HG03135 (cell line): ENCODE measurements at regions not wholly inside any gene's neighbourhood (a gene's known extent, or its start where the extent isn't known, plus 50 kb on each side); places are given as distances from the start of the nearest gene placed in this dataset.
"Not testable (repeated sequence)": the region's sequence is repeated elsewhere in the genome, so short reads cannot be mapped to it uniquely, and the experiment has no call there.

Experiments used
- ATAC-seq: cut with Tn5 transposase; IDR thresholded peaks from one replicate; pipeline ENCODE4 v1.9.1; 2021; ENCODE audit warnings: mild to moderate bottlenecking, moderate library complexity; ENCODE audit not compliant: unreplicated experiment

DNA sequence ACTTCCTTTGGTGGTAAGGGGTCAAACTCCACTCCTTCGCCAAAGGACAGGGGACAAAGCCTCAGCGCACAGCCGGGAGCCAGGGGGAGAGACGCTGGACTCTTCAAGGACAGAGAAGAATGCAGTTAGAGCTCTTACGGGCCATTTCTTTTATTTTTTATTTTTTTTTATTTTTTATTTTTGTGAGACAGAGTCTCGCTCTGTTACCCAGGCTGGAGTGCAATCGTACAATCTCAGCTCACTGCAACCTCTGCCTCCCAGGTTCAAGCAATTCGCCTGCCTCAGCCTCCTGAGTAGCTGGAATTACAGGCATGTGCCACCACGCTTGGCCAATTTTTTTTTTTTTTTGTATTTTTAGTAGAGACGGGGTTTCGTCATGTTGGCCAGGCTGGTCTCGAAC lies 93.2 kb upstream of the RPH3AL start, which contains the start of gene RFLNB:
TSS of gene RFLNB (minus strand) at position 101 of the 400 bp plus-strand sequence.
- ATAC-seq = not testable (repeated sequence)

DNA sequence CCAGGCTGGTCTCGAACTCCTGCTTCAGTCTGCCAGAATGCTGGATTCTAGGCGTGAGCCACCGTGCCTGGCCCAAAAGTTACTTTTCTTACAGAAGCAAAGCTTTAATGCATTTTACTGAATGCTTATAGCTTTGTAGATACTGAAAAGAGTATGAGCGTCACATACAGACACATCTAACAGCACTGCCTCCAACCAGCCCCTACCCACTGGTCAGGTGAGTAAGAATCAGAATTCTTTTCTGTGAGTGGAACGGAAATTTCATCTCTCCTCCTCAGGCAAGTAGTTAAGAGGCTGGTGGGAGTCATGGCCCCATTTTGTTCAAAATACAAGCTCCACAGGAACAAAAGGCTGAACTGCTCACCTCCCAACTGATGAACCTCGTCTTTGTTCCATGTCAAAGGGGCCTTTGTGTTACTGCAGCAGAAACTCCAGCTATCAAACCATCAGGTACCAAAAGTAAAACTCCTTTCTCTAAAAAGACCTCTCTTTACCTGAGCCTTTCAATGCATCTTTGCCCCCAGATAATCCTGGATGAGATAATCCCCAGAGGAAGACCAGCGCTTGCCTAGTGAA lies 92.4 kb upstream of the RPH3AL start:
- no peak for ATAC-seq

DNA sequence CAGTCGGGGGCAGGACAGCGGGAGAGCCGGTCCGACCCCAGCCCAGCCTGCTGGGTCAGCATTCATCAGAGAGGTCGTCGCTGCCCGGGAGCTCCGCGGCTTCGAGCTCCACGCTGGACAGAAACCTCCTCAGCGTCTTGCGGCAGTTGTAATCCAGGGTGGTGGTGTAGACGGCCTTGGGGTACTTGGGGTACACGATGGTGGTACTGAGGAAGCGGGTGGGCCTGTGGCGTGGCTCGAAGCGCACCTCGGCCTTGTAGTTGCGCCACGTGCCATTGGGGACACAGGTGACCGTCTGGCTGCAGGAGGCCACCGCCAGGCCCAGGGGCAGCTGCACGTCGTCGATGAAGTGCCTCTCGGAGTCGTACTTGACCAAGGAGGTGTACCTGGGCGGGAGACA lies 90.5 kb upstream of the RPH3AL start:
- ATAC-seq = no peak

DNA sequence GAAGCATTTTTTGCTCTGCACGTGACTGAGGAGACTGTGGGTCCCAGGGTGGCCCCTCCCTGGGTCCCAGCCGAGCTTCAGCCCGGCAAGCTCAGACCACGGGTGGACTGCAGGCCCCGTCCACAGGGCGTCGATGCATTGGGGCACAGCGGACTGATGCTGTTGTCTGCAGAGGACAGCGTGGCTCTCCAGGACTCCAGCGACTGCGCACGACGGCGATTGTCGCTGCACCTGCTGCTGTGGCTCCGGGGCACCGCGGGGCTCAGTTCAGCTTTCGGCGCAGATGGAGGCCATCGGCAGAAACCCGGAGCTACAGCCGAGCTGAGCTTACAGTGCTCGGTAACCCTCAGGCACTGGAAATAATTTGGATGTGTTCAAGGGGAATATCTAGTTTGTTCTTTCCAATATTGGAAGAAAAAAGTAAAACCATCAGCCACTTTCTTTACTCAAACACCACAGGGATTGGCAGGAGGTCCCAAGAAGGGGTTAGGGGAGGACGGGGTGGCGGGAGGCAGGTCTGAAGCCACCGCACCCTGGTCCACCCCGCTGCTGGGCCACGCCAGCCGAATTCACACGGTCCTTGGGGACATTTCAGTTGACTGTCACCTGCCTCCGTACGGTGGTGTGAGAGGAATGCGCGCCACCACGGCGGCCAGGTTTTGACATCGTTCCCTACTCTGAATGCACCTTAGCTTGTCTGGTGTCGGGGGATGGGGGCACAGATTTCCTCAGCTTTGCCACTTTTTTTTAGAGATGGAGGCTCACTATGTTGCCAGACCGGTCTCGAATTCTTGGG lies 88.7 kb upstream of the RPH3AL start:
- no peak for ATAC-seq

DNA sequence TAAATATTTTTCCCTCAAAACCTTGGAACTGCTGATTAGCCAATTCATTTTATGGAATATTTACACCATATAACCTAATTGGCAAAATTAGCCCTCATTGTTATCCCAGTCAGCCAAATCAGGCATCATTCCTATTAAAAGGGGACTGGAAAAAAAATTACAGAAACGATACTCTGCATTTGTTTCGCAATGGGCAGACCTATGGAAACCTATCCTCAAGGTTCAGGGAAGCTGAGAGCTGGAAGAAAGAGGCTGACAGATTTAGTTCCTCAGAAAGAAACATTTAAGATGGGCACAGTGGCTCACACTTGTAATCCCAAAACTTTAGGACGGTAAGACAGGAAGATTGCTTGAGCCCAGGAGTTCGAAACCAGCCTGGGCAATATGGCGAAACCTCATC lies 85.6 kb upstream of the RPH3AL start:
- no peak for ATAC-seq

DNA sequence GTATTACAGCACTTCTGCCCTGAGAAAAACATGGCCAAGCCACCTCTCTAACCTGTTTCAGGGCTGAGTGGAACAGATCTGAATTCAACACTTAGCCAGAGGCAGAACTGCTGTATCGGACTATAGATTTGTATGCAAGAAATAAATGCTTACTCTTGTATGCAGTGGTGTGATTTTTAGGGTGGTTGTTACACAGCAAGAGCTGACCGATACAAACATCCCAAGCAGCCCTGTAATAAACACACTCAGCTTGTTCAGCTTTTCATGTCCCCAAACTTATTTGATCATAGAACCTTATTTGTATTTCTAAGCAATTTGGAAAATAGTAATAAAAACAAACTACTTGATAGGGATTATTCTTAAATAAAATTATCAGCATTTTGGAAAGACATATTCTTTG lies 84.9 kb upstream of the RPH3AL start:
- no peak for ATAC-seq

DNA sequence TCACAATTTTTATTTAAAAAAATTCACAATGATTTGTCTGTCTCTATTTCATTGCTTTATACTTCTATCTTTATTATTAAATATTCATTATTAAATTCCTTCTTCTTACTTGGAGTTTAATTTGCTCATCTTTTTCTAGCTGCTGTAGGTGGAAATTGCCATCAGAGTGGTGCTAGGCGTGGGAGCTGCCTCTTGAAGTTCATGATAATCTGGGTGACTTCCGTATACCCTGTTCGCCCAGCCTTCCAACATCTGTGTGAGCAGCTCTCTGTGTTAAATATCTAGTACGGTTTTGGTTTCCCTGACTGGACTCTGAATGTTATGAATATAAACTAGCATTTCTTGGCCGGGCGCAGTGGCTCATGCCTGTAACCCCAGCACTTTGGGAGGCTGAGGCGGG lies 84.0 kb upstream of the RPH3AL start:
- ATAC-seq = no peak

DNA sequence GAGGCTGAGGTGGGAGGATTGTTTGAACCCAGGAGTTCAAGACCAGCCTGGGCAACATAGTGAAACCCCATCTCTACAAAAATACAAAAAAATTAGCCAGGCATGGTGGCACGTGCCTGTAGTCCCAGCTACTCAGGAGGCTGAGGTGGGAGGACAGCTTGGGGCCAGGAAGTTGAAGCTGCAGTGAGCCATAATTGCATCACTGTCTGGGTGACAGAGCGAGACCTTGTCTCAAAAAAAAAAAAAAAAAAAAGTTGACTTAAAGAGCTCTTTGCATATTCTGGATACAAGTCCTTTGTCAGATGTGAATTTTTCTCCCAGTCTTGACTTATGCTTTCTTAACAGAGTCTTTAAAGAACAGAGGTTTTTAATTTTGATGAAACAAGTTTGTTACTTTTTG lies 79.9 kb upstream of the RPH3AL start:
- not testable (repeated sequence) for ATAC-seq

DNA sequence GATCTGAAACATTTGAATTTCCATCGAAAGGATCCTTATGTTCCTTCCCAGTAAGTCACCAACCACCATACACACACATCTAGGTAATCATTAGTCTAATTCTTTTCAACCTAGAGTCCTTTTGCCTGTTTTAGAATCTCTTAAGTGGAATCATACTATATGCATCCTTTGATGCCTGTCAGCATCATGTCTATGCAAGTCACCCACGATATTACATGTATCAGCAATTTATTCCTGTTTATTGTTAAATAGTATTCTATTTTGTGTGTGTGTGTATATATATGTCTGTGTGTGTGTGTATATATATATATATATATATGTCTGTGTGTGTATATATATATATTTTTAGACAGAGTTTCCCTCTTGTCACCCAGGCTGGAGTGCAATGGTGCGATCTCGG lies 78.9 kb upstream of the RPH3AL start:
- no peak for ATAC-seq

DNA sequence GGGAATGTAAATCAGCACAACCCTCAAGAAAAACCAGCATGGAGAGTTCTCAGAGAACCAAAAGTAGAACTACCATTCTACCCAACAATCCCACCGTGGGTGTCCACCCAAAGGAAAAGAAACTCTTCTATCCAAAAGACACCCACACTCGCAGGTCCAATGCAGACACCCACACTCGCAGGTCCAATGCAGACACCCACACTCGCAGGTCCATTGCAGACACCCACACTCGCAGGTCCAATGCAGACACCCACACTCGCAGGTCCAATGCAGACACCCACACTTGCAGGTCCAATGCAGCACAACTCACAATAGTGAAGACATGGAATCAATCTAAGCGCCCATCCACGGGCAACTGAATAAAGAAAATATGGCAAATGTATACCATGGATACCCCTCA lies 77.0 kb upstream of the RPH3AL start:
- no peak for ATAC-seq

DNA sequence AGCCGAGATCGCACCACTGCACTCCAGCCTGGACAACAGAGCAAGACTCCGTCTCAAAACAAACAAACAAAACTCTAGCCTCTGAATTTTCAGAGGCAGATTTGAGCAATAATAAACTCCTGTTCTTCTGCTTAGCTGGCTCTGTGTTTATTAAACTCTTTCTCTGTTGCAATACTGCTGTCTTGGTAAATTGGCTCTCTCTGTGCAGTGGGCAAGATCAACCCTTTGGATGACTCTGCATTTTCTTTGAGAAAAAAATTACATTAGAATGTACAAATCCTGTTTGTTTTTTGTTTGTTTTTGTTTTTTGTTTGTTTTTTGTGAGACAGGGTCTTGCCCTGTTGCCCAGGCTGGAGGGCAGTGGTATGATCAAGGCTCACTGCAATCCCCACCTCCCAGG lies 75.8 kb upstream of the RPH3AL start:
- ATAC-seq = no peak

DNA sequence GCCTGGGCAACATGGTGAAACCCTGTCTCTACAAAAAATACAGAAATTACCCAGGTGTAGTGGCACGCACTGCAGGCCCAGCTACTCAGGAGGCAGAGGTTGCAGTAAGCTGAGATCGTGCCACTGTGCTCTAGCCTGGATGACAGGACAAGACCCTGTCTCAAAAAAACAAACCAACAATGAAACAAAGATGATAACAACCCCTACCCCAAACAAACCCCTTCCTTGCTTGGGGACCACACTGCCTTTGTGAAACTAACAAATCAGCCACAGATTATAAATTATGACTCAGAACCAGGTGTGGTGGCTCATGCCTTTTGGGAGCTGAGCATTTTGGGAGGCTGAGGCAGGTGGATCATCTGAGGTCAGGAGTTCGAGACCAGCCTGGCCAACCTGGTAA lies 75.3 kb upstream of the RPH3AL start:
- ATAC-seq = no peak

DNA sequence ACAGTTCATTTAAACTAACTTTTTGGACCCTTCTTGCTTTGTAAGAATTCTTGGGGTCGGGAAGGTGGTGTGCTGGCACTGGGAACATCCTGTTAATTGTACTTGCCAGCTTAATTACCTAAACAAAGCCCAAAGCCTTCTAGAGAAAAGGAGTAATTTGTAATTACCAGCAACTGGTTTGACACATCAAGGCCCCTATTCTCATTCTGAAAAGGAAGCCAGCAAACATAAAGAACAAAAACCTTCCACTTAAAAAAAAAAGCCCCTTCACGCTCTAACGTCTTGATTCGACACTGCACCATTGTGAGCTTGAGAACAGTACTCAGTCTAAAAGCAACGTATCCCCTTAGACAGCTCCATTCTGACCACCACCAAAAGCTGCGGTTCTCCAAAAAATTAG lies 74.7 kb upstream of the RPH3AL start:
- ATAC-seq = no peak

DNA sequence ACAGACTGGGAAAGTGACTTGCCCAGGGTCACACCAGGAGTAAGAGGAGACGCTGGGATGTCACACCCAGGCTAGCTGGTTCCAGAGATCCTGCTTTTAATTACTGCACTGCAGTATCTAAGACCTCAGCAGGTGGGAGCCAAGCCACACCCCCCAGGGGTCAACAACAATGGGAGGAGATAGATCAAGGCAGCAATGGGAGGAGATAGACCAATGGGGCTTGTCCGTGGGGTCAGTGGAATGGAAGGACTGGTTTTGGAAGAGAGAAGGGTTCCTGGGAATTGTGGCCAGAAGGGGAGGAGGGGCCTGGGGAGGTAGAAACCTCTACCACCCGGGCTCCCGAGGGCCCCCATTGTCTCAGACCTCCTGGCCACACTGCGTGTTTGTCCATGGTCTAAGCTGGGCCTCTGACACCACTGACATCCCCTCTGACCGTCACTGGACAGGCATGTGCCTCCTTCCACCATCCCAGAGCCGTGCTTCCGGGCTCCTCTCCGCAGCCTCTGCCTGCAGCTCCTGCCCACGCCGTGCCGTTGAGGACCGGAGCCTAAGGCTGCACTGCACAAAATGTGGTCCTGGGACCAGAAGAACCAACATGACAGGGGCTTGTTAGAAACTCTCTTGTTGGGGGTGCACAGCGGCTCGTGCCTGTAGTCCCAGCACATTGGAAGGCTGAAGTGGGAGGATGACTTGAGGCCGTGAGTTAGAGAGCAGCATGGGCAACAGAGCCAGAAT lies 69.8 kb upstream of the RPH3AL start:
- no peak for ATAC-seq

DNA sequence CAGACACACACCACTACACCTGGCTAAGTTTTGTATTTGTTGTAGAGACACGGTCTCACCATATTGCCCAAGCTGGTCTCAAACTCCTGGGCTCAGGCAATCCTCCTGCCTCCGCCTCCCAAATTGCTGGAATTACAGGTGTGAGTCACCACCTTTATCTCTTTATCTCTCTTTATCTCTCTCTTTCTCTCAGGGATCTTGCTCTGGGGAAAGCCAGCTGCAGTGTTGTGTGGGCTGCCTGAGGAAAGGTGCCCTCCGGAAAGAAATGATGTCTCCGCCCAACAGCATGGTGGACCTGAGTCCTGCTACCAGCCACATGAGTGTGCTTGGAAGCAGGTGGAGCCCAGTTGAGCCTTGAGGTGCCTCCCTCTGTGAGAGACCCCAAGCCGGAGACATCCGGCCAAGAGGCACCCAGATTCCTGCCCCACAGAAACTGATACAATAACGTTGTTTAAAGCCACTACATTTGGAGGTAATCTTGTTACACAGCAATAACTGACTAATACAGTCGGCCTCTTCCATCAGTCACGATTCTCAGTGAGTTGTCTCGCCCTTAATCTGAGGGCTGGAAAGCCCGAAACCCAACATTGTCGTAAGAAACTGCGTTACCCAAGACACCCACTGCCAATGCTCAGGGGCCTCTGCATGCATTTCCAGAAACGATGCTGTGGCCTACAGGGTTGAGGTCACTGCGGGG lies 68.0 kb upstream of the RPH3AL start:
- no peak for ATAC-seq

DNA sequence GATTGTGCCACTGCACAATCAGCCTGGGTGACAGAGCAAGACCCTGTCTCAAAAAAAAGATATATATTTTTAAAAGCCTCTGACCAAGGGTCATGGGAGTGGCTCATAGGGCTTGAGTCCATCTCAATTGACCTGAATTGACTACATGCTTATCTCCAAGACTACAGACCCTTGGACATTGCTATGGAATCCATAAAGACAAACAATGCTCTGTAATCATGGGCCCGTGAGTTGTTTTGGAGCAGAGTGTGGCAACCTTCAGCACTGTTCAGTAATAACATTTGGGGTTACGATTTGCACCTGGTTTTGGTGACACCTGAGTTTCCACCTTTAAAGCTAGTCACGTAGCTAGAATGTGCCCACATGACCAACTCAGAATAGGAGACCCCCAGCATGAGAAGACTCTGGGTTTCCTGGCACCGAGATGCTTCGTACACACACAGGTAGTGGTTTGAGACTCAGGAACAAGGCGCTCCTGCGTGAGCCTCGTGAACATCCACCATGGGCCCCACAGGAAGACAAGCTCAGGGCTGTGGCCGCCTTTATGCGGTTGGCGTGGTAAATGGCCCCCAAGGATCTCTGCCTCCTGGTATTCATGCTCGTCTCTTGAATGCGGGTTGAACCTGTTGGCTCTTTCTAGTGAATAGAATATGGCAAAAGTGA lies 66.6 kb upstream of the RPH3AL start:
- ATAC-seq = no peak

DNA sequence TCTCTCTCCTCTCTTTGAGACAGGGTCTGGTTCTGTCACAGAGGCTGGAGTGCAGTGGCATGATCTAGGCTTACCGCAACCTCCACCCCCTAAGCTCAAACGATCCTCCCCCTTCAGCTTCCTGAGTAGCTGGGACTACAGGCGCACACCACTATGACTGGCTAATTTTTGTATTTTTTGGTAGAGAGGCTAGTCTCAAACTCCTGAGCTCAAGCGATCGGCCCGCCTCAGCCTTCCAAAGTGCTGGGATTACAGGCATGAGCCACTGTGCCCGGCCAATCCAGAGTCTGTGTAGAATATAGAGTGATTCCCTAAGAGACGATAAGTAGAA lies 65.8 kb upstream of the RPH3AL start:
- no peak for ATAC-seq

DNA sequence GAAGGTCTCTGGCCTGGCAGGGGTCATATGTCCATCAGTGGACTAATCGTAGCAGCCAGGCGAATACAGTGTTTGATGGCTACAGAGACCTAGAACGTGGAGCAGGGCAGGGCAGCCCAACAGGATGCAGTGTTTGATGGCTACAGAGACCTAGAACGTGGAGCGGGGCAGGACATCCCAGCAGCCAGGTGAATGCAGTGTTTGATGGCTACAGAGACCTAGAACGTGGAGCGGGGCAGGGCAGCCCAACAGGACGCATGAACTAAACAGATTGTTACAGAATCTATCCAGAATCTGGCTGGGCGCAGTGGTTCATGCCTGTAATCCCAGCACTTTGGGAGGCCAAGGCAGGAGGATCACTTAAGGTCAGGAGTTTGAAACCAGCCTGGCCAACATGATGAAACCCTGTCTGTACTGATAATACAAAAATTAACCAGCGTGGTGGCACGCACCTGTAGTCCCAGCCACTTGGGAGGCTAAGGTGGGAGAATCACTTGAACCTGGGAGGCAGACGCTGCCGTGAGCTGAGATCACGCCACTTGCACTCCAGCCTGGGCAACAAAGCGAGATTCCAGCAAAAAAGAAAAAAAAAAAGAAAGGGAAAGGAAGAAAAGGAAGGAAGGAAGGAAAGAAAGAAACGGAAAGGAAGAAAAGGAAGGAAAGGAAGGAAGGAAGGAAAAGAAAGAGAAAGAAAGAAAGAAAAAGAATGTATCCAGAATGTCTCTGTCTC lies 65.2 kb upstream of the RPH3AL start:
- no peak for ATAC-seq

DNA sequence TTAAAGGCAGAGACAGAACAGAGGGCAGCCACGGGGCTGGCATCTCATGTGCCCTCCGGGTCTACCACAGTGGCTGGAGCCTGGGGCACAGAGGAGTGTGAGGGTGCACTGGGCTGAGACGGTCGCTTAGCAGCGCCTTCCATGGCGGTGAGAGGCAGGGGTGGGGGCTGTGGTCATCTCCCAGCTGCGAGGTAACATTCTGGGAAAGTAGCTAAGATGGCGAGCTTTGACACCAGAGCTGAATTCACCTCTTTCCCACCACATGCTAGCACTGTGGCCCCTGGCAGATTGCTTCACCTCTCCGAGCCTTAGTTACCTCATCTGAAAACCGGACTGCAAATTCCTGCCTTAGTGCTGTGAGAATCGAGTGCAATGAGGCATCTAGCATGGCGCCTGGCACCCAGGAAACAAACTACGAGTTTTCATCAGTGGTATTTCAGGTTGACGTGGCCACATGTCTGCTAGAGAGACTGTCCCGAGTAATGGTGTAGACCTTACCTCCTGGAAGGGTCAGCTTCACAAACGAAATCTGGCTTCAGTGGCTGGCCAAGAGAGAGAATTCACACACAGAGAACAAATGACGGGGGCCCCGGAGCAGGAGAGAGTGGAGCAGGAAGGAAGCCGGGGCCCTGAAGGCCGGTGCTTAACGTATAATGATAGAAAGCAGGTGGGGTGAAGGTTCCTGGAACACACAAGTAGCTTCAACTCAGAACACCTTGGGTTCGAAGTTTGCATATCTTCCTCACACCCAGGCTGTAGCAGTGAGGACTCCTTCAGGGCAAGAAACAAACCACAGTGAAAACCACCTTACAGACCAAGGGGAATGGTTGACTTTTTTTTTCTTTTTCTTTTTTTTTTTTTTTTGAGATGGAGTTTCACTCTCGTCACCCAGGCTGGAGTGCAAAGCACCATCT lies 63.9 kb upstream of the RPH3AL start:
- ATAC-seq = no peak
